Small intestine (tissue), 7 donors: ENCODE measurements at regions not wholly inside any gene's neighbourhood (a gene's known extent, or its start where the extent isn't known, plus 50 kb on each side); places are given as distances from the start of the nearest gene placed in this dataset.
"Not testable (repeated sequence)": the region's sequence is repeated elsewhere in the genome, so short reads cannot be mapped to it uniquely, and the experiment has no call there.

Source experiments
- DNase-seq, 2 donors: peaks; one replicate each; pipeline versions ENCODE4 v3.0.0 to v3.0.0-alpha.2; 2013
- FAIRE-seq: peaks from 2 replicates; lab custom pipeline; 2012; peaks lifted over from hg19 to GRCh38; lab: Jason Lieb, UNC
- H3K27ac ChIP-seq, 3 donors: one replicate each; pipeline ENCODE4 v1.5.1; 2013; ENCODE audit warnings: low read length in 2 of 3, mild to moderate bottlenecking in 2 of 3, control low read depth in 1 of 3, inconsistent platforms in 1 of 3, low read depth in 1 of 3, moderate library complexity in 1 of 3
- H3K27me3 ChIP-seq, 3 donors: one replicate each; pipeline ENCODE4 v1.6.1; 2013; ENCODE audit warnings: low read length in 3 of 3, inconsistent platforms in 1 of 3; ENCODE audit not compliant: control insufficient read depth in 3 of 3, insufficient read depth in 3 of 3
- H3K36me3 ChIP-seq, 3 donors: one replicate each; pipeline ENCODE4 v1.6.1; 2013; ENCODE audit warnings: low read length in 3 of 3, inconsistent platforms in 1 of 3, low read depth in 1 of 3, mild to moderate bottlenecking in 1 of 3, moderate library complexity in 1 of 3; ENCODE audit not compliant: control insufficient read depth in 3 of 3, insufficient read depth in 2 of 3
- H3K4me1 ChIP-seq, 3 donors: one replicate each; pipeline ENCODE4 v1.6.1; 2013; ENCODE audit warnings: low read length in 2 of 3, inconsistent platforms in 1 of 3, low read depth in 1 of 3, mild to moderate bottlenecking in 1 of 3, moderate library complexity in 1 of 3; ENCODE audit not compliant: control insufficient read depth in 3 of 3, insufficient read depth in 2 of 3
- H3K4me3 ChIP-seq, 3 donors: one replicate each; pipeline ENCODE4 v1.5.1; 2013; ENCODE audit warnings: low read length in 3 of 3, control low read depth in 1 of 3, inconsistent platforms in 1 of 3, low read depth in 1 of 3, mild to moderate bottlenecking in 1 of 3, moderate library complexity in 1 of 3
- H3K9me3 ChIP-seq, 2 donors: one replicate each; pipeline ENCODE4 v1.6.1; 2013; ENCODE audit warnings: low read depth in 1 of 2, low read length in 1 of 2; ENCODE audit not compliant: control insufficient read depth in 2 of 2, insufficient read depth in 1 of 2
- WGBS, 3 donors: extraction: QIAGEN DNeasy Blood & Tissue Kit; methylation state at CpG; one replicate each; pipeline ENCODE4 v1.1.7; 2013; 5-methylcytosine and 5-hydroxymethylcytosine counted together
- donor health status: healthy with polysubstance abuse.
- donor health status: control.
- donor health status: control.
- donor health status: Bipolar disorder and iron deficiency.
- donor health status: healthy.

- Histone ChIP-seq H3K27ac (no peak overlapping the region), H3K27me3 (no peaks in the 10 kb centered on the region), H3K4me3 (no peak overlapping the region), H3K36me3 (no peaks in the 10 kb centered on the region), H3K9me3 (no peaks in the 10 kb centered on the region), H3K4me1 (no peaks in the 10 kb centered on the region)
- FAIRE-seq (no peak), DNase-seq (no peak)
Measured at GRCh38 chrX:40855411-40855810, 120.1 kb upstream of the MED14 start.

- H3K4me1 ChIP-seq = no peaks in the 10 kb centered on the region
- H3K27ac ChIP-seq = no peak overlapping the region
- DNase-seq (no peak), FAIRE-seq (no peak)
- H3K36me3 ChIP-seq = no peaks in the 10 kb centered on the region
- H3K9me3 ChIP-seq = no peaks in the 10 kb centered on the region
- H3K4me3 ChIP-seq = no peak overlapping the region
- H3K27me3 ChIP-seq = no peaks in the 10 kb centered on the region
Measured at GRCh38 chrX:40855932-40856515, 120.7 kb upstream of the MED14 start.

GRCh38 chrX:40861952-40862554 lies 126.7 kb upstream of the MED14 start:
- FAIRE-seq, H3K27ac ChIP-seq, H3K27me3 ChIP-seq, H3K4me1 ChIP-seq, H3K36me3 ChIP-seq, DNase-seq, H3K9me3 ChIP-seq, H3K4me3 ChIP-seq: not testable (repeated sequence)
- WGBS, 3 donors = 96 to 99% (median 98%) methylated on average over 41 to 47 of the region's 47 CpGs

- not testable (repeated sequence) for FAIRE-seq, H3K27ac ChIP-seq, DNase-seq, H3K4me1 ChIP-seq, H3K9me3 ChIP-seq, H3K36me3 ChIP-seq, H3K27me3 ChIP-seq, H3K4me3 ChIP-seq
- WGBS, 3 donors = 36 to 62% (median 36%) methylated on average over 2 to 3 of the region's 4 CpGs
Measured at GRCh38 chrX:40863260-40863659, 127.9 kb upstream of the MED14 start.

GRCh38 chrX:40863671-40864070 lies 128.3 kb upstream of the MED14 start:
- Histone ChIP-seq H3K4me3 (no peak overlapping the region), H3K4me1 (no peaks in the 10 kb centered on the region), H3K27me3 (no peaks in the 10 kb centered on the region), H3K27ac (no peak overlapping the region), H3K36me3 (no peaks in the 10 kb centered on the region), H3K9me3 (no peaks in the 10 kb centered on the region)
- no peak for DNase-seq
- FAIRE-seq = no peak
- WGBS, 3 donors = 77 to 89% (median 83%) methylated on average over 1 of the region's 1 CpG

- Histone ChIP-seq H3K27me3 (no peaks in the 10 kb centered on the region), H3K27ac (no peak overlapping the region), H3K36me3 (no peaks in the 10 kb centered on the region), H3K4me1 (no peaks in the 10 kb centered on the region), H3K9me3 (no peaks in the 10 kb centered on the region), H3K4me3 (no peak overlapping the region)
- 60 to 80% (median 79%) methylated on average over 1 of the region's 1 CpG for WGBS, 3 donors
- DNase-seq (no peak), FAIRE-seq (no peak)
Measured at GRCh38 chrX:40864972-40865371, 129.6 kb upstream of the MED14 start.

- FAIRE-seq (no peak), DNase-seq (no peak)
- Histone ChIP-seq H3K36me3 (no peaks in the 10 kb centered on the region), H3K9me3 (no peaks in the 10 kb centered on the region), H3K4me1 (no peaks in the 10 kb centered on the region), H3K27ac (no peak overlapping the region), H3K4me3 (no peak overlapping the region), H3K27me3 (no peaks in the 10 kb centered on the region)
- 65 to 84% (median 79%) methylated on average over 2 of the region's 2 CpGs for WGBS, 3 donors
Measured at GRCh38 chrX:40866893-40867292, 131.6 kb upstream of the MED14 start.

- DNase-seq (peak in 1 of 2 donors; percentile 11), FAIRE-seq (no peak)
- WGBS, 3 donors = 5 to 25% (median 13%) methylated on average over 1 of the region's 1 CpG
- no peak overlapping the region for H3K4me3 ChIP-seq
- no peaks in the 10 kb centered on the region for H3K9me3 ChIP-seq
- no peaks in the 10 kb centered on the region for H3K4me1 ChIP-seq
- H3K27me3 ChIP-seq = no peaks in the 10 kb centered on the region
- H3K27ac ChIP-seq = no peak overlapping the region
- H3K36me3 ChIP-seq = no peaks in the 10 kb centered on the region
Measured at GRCh38 chrX:40867352-40867751, 132.0 kb upstream of the MED14 start.

- Histone ChIP-seq H3K36me3 (no peaks in the 10 kb centered on the region), H3K27me3 (no peaks in the 10 kb centered on the region), H3K4me1 (no peaks in the 10 kb centered on the region), H3K27ac (no peak overlapping the region), H3K4me3 (no peak overlapping the region), H3K9me3 (no peaks in the 10 kb centered on the region)
- FAIRE-seq (no peak), DNase-seq (no peak)
- 89 to 96% (median 92%) methylated on average over 3 of the region's 3 CpGs for WGBS, 3 donors
Measured at GRCh38 chrX:40868868-40869267, 133.5 kb upstream of the MED14 start.
